ENCODE measurements at regions not wholly inside any gene's neighbourhood (a gene's known extent, or its start where the extent isn't known, plus 50 kb on each side); places are given as distances from the start of the nearest gene placed in this dataset.

- no peak for TF ChIP-seq CTCF (conservative IDR thresholded peaks at IDR 0.05; ENCODE audit: low read depth, low read length)
- no peak overlapping the region for H3K4me3 ChIP-seq (ENCODE audit: low read depth, low read length)
- no peak for DNase-seq (ENCODE audit: low read depth)
Measured at GRCh38 chr6:74642101-74642500, 563.8 kb downstream of the COL12A1 start.

GRCh38 chr6:74638412-74638811 is 567.4 kb downstream of the COL12A1 start:
- no peak for TF ChIP-seq CTCF (conservative IDR thresholded peaks at IDR 0.05; ENCODE audit: low read depth, low read length)
- no peak overlapping the region for H3K4me3 ChIP-seq (ENCODE audit: low read depth, low read length)
- DNase-seq (ENCODE audit: low read depth), result no peak

- no peak for DNase-seq (ENCODE audit: low read depth)
- no peak for TF ChIP-seq CTCF (conservative IDR thresholded peaks at IDR 0.05; ENCODE audit: low read depth, low read length)
- no peak overlapping the region for H3K4me3 ChIP-seq (ENCODE audit: low read depth, low read length)
Measured at GRCh38 chr6:74632196-74632875, 573.5 kb downstream of the COL12A1 start.

GRCh38 chr6:74631564-74631963 is 574.3 kb downstream of the COL12A1 start:
- TF ChIP-seq CTCF (conservative IDR thresholded peaks at IDR 0.05; ENCODE audit: low read depth, low read length), result no peak
- no peak overlapping the region for H3K4me3 ChIP-seq (ENCODE audit: low read depth, low read length)
- DNase-seq (ENCODE audit: low read depth), result no peak

GRCh38 chr6:74626288-74626687 is 579.6 kb downstream of the COL12A1 start:
- no peak for DNase-seq (ENCODE audit: low read depth)
- H3K4me3 ChIP-seq (ENCODE audit: low read depth, low read length), result no peak overlapping the region
- TF ChIP-seq CTCF (conservative IDR thresholded peaks at IDR 0.05; ENCODE audit: low read depth, low read length), result no peak

- TF ChIP-seq CTCF (conservative IDR thresholded peaks at IDR 0.05; ENCODE audit: low read depth, low read length), result no peak
- no peak for DNase-seq (ENCODE audit: low read depth)
- H3K4me3 ChIP-seq (ENCODE audit: low read depth, low read length), result no peak overlapping the region
Measured at GRCh38 chr6:74623027-74623426, 582.8 kb downstream of the COL12A1 start.

- DNase-seq (ENCODE audit: low read depth), result peak; percentile 27
- no peak overlapping the region for H3K4me3 ChIP-seq (ENCODE audit: low read depth, low read length)
- no peak for TF ChIP-seq CTCF (conservative IDR thresholded peaks at IDR 0.05; ENCODE audit: low read depth, low read length)
Measured at GRCh38 chr6:74611220-74611619, 594.6 kb downstream of the COL12A1 start.
